ENCODE measurements at regions not wholly inside any gene's neighbourhood (a gene's known extent, or its start where the extent isn't known, plus 50 kb on each side); places are given as distances from the start of the nearest gene placed in this dataset.

DNA sequence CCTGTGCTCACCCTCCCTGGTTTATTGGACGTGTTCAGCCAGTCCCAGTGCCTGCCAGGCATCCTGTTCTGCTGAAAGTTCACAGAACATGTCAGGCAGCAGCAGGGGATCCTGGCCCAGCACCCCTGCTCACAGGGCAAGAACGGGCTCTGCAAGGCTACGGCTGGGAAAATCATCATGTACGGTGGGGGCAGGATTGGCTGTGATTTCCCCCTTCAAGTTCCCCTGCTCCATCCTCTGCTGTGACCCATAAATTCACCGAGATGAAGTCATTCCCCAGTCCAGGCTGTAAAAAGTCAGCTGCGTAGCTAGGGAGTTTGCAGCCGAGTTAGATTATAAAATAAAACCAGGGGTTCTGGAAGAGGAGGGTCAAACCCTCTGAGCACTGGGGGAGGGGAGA, 484.1 kb upstream of the ZMIZ1 start:
- no peak for DNase-seq
- Mint-ChIP-seq H3K36me3 (no peaks in the 10 kb centered on the region), H3K4me3 (no peak overlapping the region)

DNA sequence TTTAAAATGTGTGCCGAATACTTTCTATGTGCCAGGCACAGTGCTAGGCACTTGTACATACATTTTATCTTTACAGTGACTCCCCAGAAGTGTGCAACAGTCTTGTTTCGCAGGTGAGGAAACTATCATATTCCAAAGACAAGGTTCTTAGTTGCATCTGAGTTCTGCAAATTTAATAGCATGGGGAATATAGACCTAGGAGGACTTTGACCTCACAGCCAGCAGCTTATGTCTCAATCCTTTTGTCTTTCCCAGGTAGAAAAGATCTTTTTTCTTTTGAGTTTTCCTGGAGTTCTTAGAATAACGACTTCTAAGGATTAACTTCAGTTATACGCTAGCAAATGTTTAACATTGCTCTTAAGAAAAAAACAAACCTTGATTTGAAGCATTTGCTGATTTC, 482.8 kb upstream of the ZMIZ1 start:
- H3K9me3 Mint-ChIP-seq, result no peaks in the 10 kb centered on the region
- H3K27me3 Mint-ChIP-seq (ENCODE audit: low read depth in 3 of 3), result no peaks in the 10 kb centered on the region
- DNase-seq, result no peak
- no peaks in the 10 kb centered on the region for H3K36me3 Mint-ChIP-seq
- no peaks in the 10 kb centered on the region for H3K4me1 Mint-ChIP-seq
- H3K4me3 Mint-ChIP-seq, result no peak overlapping the region
- H3K27ac Mint-ChIP-seq, result no peak overlapping the region

More for the DNA sequence above, 484.1 kb upstream of the ZMIZ1 start:
- H3K9me3 Mint-ChIP-seq, result no peaks in the 10 kb centered on the region
- no peak overlapping the region for H3K27ac Mint-ChIP-seq
- H3K27me3 Mint-ChIP-seq (ENCODE audit: low read depth in 3 of 3), result peaks cover 0 to 1% (median 0%) of the 10 kb centered on the region in 3 donors
- H3K4me1 Mint-ChIP-seq, result no peaks in the 10 kb centered on the region

DNA sequence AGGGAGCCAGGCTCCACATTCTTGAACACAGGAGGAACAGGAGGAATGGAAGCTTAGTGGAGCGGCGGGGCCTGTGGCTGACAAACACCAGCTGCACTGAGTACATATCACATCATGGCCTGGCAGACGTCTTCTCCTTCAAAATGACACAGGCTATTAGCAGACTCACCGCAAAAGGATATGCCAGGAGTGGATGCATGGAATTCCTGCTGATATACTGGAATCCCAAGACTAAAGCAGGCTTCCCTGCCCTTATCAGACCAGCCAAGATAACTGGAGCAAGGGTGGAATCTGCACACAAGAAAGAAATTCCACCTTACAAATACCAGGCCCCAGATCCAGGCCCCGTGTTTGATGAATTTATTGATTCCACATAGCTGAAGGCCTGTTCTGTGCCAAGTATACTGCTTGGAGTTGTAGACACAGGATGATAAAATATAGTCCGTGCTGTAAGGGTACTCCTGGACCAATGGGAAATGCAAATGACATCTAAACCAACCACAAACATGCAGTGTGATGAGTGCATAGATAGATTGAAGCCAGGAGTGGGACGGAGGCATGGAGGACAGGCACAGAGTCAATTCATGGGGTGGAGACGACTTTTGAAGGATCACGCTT, 480.5 kb upstream of the ZMIZ1 start:
- Mint-ChIP-seq H3K27me3 (ENCODE audit: low read depth in 3 of 3) (peaks cover 0 to 10% (median 0%) of the 10 kb centered on the region in 3 donors), H3K27ac (no peak overlapping the region), H3K4me1 (no peaks in the 10 kb centered on the region)

DNA sequence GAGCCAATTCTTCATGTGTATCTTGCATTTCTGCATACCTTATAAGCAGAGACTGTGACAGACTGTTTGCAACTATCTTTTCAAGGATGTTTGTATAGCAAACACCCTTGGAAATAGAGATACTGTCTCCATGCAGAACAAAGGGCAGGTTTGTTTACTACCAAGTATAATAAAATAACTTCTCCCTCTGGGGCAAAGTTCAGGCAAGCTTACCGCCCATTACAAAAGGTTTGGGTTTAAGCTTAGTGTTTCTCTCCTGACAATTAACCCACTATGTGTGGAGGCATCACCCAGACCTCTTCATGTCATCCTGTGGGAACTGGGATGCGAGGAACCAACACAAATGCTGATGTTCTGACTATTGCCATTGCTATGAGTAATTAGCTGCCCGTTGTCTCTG, 479.1 kb upstream of the ZMIZ1 start:
- no peaks in the 10 kb centered on the region for H3K4me1 Mint-ChIP-seq
- no peak overlapping the region for H3K4me3 Mint-ChIP-seq
- H3K27ac Mint-ChIP-seq, result no peak overlapping the region
- no peaks in the 10 kb centered on the region for H3K36me3 Mint-ChIP-seq
- no peaks in the 10 kb centered on the region for H3K9me3 Mint-ChIP-seq
- H3K27me3 Mint-ChIP-seq (ENCODE audit: low read depth in 3 of 3), result peaks cover 0 to 10% (median 0%) of the 10 kb centered on the region in 3 donors
- no peak for DNase-seq

More for the DNA sequence above, 480.5 kb upstream of the ZMIZ1 start:
- no peak overlapping the region for H3K4me3 Mint-ChIP-seq
- no peaks in the 10 kb centered on the region for H3K36me3 Mint-ChIP-seq
- no peak for DNase-seq
- no peaks in the 10 kb centered on the region for H3K9me3 Mint-ChIP-seq

GRCh38 chr10:78591066-78591465, 477.7 kb upstream of the ZMIZ1 start:
- Mint-ChIP-seq H3K4me3 (no peak overlapping the region), H3K27ac (no peak overlapping the region), H3K4me1 (no peaks in the 10 kb centered on the region), H3K36me3 (no peaks in the 10 kb centered on the region), H3K9me3 (no peaks in the 10 kb centered on the region), H3K27me3 (ENCODE audit: low read depth in 3 of 3) (peaks cover 0 to 10% (median 0%) of the 10 kb centered on the region in 3 donors)
- DNase-seq, result no peak

DNA sequence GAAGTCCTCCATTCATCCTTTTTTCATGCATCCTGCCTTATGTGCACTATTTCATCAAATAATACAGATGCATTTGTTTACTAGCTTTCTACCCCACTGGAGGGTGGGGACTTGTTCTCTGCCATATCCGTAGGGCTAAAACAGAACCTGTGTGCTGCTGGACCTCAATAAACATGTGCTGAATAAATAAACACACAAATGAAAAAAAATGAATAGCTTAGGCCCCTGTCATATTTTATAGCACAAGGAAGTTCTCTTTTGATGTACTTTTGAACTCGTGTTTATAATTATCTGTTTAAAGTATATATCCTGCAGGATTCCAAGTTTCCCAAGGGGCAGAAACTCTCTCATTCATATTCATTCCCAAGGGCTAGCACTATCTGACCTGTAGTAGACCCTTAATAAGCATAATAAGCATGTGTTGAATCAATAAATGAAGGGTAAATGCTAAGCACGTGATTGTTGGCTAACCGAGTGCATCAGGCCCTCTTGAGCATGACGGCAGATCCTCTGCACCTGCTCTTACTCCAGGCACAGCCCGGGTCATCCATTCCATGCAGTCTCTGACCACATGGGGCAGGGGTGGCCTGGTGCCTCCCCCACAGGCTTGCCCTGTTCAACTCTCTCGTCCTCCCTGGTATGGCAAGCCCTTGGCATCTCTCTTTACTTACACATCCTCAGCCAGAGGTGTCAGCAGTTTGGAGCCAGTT, 474.1 kb upstream of the ZMIZ1 start:
- Mint-ChIP-seq H3K27ac (no peak overlapping the region), H3K9me3 (no peaks in the 10 kb centered on the region), H3K4me1 (no peaks in the 10 kb centered on the region), H3K27me3 (ENCODE audit: low read depth in 3 of 3) (peaks cover 0 to 13% (median 2%) of the 10 kb centered on the region in 3 donors), H3K4me3 (no peak overlapping the region), H3K36me3 (no peaks in the 10 kb centered on the region)
- DNase-seq, result no peak

- H3K27ac Mint-ChIP-seq, result no peak overlapping the region
- no peaks in the 10 kb centered on the region for H3K9me3 Mint-ChIP-seq
- H3K4me3 Mint-ChIP-seq, result no peak overlapping the region
- no peaks in the 10 kb centered on the region for H3K36me3 Mint-ChIP-seq
- no peak for DNase-seq
- peaks cover 0 to 13% (median 2%) of the 10 kb centered on the region in 3 donors for H3K27me3 Mint-ChIP-seq (ENCODE audit: low read depth in 3 of 3)
- no peaks in the 10 kb centered on the region for H3K4me1 Mint-ChIP-seq
These were observed 473.5 kb upstream of the ZMIZ1 start for GRCh38 chr10:78595269-78595619.

DNA sequence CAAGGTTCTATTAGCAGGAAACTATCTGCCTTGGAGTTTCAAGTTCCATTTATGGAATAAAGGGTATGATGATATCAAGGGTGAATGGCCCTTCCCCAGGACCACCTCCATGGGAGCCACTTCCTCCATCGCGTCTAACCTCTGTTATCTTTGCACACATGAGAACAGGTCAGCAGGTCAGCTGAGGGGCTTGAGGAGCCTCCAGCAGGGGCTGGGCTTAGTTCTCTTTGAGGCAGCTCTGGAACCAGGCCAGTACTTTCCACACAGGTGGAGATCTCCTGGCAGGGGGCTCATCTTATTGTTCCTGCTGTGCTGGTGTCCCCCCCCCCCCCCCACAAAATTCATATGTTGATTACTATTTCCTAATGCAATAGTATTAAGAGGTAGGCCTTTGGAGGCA, 472.2 kb upstream of the ZMIZ1 start:
- Mint-ChIP-seq H3K27ac (no peak overlapping the region), H3K9me3 (no peaks in the 10 kb centered on the region), H3K27me3 (ENCODE audit: low read depth in 3 of 3) (peaks cover 0 to 9% (median 2%) of the 10 kb centered on the region in 3 donors), H3K4me1 (no peaks in the 10 kb centered on the region), H3K4me3 (no peak overlapping the region), H3K36me3 (no peaks in the 10 kb centered on the region)
- no peak for DNase-seq

- H3K4me1 Mint-ChIP-seq, result no peaks in the 10 kb centered on the region
- H3K4me3 Mint-ChIP-seq, result no peak overlapping the region
- H3K27ac Mint-ChIP-seq, result no peak overlapping the region
- peaks cover 0 to 4% (median 2%) of the 10 kb centered on the region in 3 donors for H3K27me3 Mint-ChIP-seq (ENCODE audit: low read depth in 3 of 3)
- DNase-seq, result no peak
- no peaks in the 10 kb centered on the region for H3K9me3 Mint-ChIP-seq
- no peaks in the 10 kb centered on the region for H3K36me3 Mint-ChIP-seq
These were observed 470.8 kb upstream of the ZMIZ1 start for GRCh38 chr10:78597796-78598555.

DNA sequence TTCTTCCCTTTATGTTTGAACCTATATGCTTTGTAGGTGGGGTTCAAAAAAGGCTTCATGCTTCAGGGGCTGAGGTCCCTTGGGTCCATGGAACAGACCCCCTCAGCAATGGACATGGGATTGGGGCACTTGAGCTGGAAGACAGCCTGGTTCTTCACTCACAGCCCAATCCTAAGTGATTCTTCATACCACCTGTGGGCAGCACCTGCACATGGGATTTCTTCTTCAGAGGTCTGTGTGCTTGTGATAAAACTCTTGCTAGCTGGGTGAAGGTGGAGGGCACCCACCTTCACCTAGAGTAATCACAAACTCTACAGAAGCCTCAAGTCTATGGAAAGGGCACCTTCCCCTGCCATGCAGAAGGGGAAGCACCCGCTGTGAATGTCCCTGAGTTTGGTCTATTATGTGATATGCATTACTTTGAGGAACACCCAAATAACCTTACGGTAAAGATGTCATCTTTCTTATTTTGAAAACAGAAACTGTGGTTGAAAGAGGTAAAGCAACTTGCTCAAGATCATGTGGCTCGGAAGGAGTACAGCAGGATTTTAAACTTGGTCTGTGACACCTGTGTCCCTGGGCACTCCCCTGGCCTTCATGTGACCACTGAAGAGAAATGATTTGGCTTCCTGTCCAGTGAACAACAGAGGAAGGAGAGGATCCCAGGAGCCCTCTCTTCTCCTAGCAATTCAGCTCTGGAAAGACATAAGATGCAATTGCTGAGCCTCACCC, 469.5 kb upstream of the ZMIZ1 start:
- Mint-ChIP-seq H3K9me3 (no peaks in the 10 kb centered on the region), H3K4me3 (no peak overlapping the region), H3K27ac (no peak overlapping the region), H3K27me3 (ENCODE audit: low read depth in 3 of 3) (peaks cover 0 to 4% (median 2%) of the 10 kb centered on the region in 3 donors), H3K4me1 (no peaks in the 10 kb centered on the region), H3K36me3 (no peaks in the 10 kb centered on the region)
- DNase-seq, result no peak

- H3K4me1 Mint-ChIP-seq, result no peaks in the 10 kb centered on the region
- H3K4me3 Mint-ChIP-seq, result no peak overlapping the region
- peaks cover 0 to 5% (median 4%) of the 10 kb centered on the region in 3 donors for H3K27me3 Mint-ChIP-seq (ENCODE audit: low read depth in 3 of 3)
- no peaks in the 10 kb centered on the region for H3K36me3 Mint-ChIP-seq
- no peaks in the 10 kb centered on the region for H3K9me3 Mint-ChIP-seq
- DNase-seq, result no peak
- no peak overlapping the region for H3K27ac Mint-ChIP-seq
These were observed 468.6 kb upstream of the ZMIZ1 start for GRCh38 chr10:78600121-78600665.

GRCh38 chr10:78600740-78601139, 468.0 kb upstream of the ZMIZ1 start:
- Mint-ChIP-seq H3K4me3 (no peak overlapping the region), H3K36me3 (no peaks in the 10 kb centered on the region), H3K27ac (no peak overlapping the region), H3K4me1 (no peaks in the 10 kb centered on the region), H3K9me3 (no peaks in the 10 kb centered on the region), H3K27me3 (ENCODE audit: low read depth in 3 of 3) (peaks cover 0 to 5% (median 4%) of the 10 kb centered on the region in 3 donors)
- DNase-seq, result no peak

GRCh38 chr10:78602201-78602932, 466.4 kb upstream of the ZMIZ1 start:
- Mint-ChIP-seq H3K27ac (no peak overlapping the region), H3K4me3 (no peak overlapping the region), H3K4me1 (no peaks in the 10 kb centered on the region), H3K27me3 (ENCODE audit: low read depth in 3 of 3) (peaks cover 2 to 5% (median 4%) of the 10 kb centered on the region in 3 donors), H3K36me3 (no peaks in the 10 kb centered on the region), H3K9me3 (peaks cover 0 to 2% (median 0%) of the 10 kb centered on the region in 6 donors)
- no peak for DNase-seq
